Gastrocnemius medialis (tissue), 4 donors: ENCODE measurements at regions not wholly inside any gene's neighbourhood (a gene's known extent, or its start where the extent isn't known, plus 50 kb on each side); places are given as distances from the start of the nearest gene placed in this dataset.
"Not testable (repeated sequence)": the region's sequence is repeated elsewhere in the genome, so short reads cannot be mapped to it uniquely, and the experiment has no call there.

ENCODE experiments used
- ATAC-seq, 2 donors: fragments of 150-250 bp; one replicate each; pipeline ENCODE4 v1.9.1; 2016
- DNase-seq, 2 donors: peaks; one replicate each; pipeline ENCODE4 v3.0.0-alpha.2; 2019
- H3K27ac ChIP-seq, 4 donors: fragments of 200-600 bp; sonication (generic); 1 replicate in 1 of 4; 2 replicates in 3 of 4; pipeline ENCODE4 v1.5.1; 2016 to 2018; ENCODE audit warnings: mild to moderate bottlenecking in 2 of 4, moderate library complexity in 1 of 4
- H3K27me3 ChIP-seq, 3 donors: fragments of 200-600 bp; sonication (generic) in 2 of 3; 1 replicate in 1 of 3; 2 replicates in 2 of 3; pipeline versions ENCODE4 v1.5.1 to v1.6.0; 2016 to 2019; ENCODE audit warnings: mild to moderate bottlenecking in 1 of 3, moderate library complexity in 1 of 3
- H3K36me3 ChIP-seq, 2 donors: fragments of 200-600 bp; sonication (generic) in 1 of 2; one replicate each; pipeline ENCODE4 v1.5.1; 2017 to 2018
- H3K4me1 ChIP-seq, 2 donors: fragments of 200-600 bp; sonication (generic) in 1 of 2; one replicate each; pipeline ENCODE4 v1.5.1; 2016 to 2017; ENCODE audit warnings: mild to moderate bottlenecking in 2 of 2
- H3K4me3 ChIP-seq, 4 donors: fragments of 200-600 bp; sonication (generic) in 3 of 4; 1 replicate in 1 of 4; 2 replicates in 3 of 4; pipeline ENCODE4 v1.5.1; 2016 to 2019; ENCODE audit warnings: mild to moderate bottlenecking in 2 of 4
- H3K9me3 ChIP-seq, 3 donors: fragments of 200-600 bp; sonication (generic) in 2 of 3; 1 replicate in 1 of 3; 2 replicates in 2 of 3; pipeline ENCODE4 v1.5.1; 2016 to 2019
- CTCF ChIP-seq, 5 experiments: fragments of 450-650 bp in 3 of 5; fragments of 200-600 bp in 2 of 5; sonication (generic) in 2 of 5; IDR thresholded peaks in 4 of 5; conservative IDR thresholded peaks in 1 of 5; 1 replicate in 4 of 5; 2 replicates in 1 of 5; pipeline ENCODE4 v1.5.1; 2016 to 2019; ENCODE audit warnings: antibody characterized with exemption in 5 of 5, mild to moderate bottlenecking in 3 of 5, moderate library complexity in 3 of 5
- POLR2A ChIP-seq, 2 donors: fragments of 450-650 bp; IDR thresholded peaks; one replicate each; pipeline ENCODE4 v1.6.1; 2017; ENCODE audit warnings: antibody characterized with exemption in 2 of 2, mild to moderate bottlenecking in 2 of 2, moderate library complexity in 2 of 2
- in situ Hi-C, 4 donors: fragments of 200-750 bp; cut with MboI; loops; one replicate each; pipeline versions ENCODE4 v1.15.0 to v1.8.0; 2017; ENCODE audit warnings: low sequenced_read_pairs in 4 of 4
- intact Hi-C: fragments of 100-400 bp; cut with DNase I; formaldehyde crosslinking; loops from one replicate; pipeline ENCODE4 v1.15.1; 2023; ENCODE audit warnings: low total_unique reads

GRCh38 chr20:47847884-47848485, 62.7 kb upstream of the SULF2 start:
- H3K9me3 ChIP-seq, result no peaks in the 10 kb centered on the region
- in situ Hi-C loops, result loop anchor here in 1 of 4 donors (10.0 kb wide), 1 partner anchor 47 kb away; no protein-coding TSS in a partner anchor
- no peak overlapping the region for H3K27ac ChIP-seq
- no peaks in the 10 kb centered on the region for H3K4me1 ChIP-seq
- no peaks in the 10 kb centered on the region for H3K36me3 ChIP-seq
- H3K27me3 ChIP-seq, result peaks cover 0 to 9% (median 0%) of the 10 kb centered on the region in 3 donors
- H3K4me3 ChIP-seq, result no peak overlapping the region
- no peak for TF ChIP-seq CTCF (IDR thresholded peaks at IDR 0.05 in 4 of 5, conservative IDR thresholded peaks at IDR 0.05 in 1 of 5)
- TF ChIP-seq POLR2A (IDR thresholded peaks at IDR 0.05), result no peak
- intact Hi-C loops, result no loop called here
- ATAC-seq, result no peak
- no peak for DNase-seq

GRCh38 chr20:47847220-47847619, 61.9 kb upstream of the SULF2 start:
- H3K9me3 ChIP-seq, DNase-seq, H3K27ac ChIP-seq, H3K4me3 ChIP-seq, H3K4me1 ChIP-seq, intact Hi-C loops, ATAC-seq, H3K27me3 ChIP-seq, H3K36me3 ChIP-seq: not testable (repeated sequence)
- in situ Hi-C loops, result loop anchor here in 1 of 4 donors (10.0 kb wide), 1 partner anchor 48 kb away; no protein-coding TSS in a partner anchor

- H3K4me3 ChIP-seq, intact Hi-C loops, H3K36me3 ChIP-seq, H3K4me1 ChIP-seq, H3K27me3 ChIP-seq, H3K9me3 ChIP-seq, H3K27ac ChIP-seq, ATAC-seq, DNase-seq: not testable (repeated sequence)
- in situ Hi-C loops, result loop anchor here in 1 of 4 donors (10.0 kb wide), 1 partner anchor 48 kb away; no protein-coding TSS in a partner anchor
These were observed 61.4 kb upstream of the SULF2 start for GRCh38 chr20:47846651-47847050.

- H3K27ac ChIP-seq, H3K9me3 ChIP-seq, ATAC-seq, H3K27me3 ChIP-seq, H3K36me3 ChIP-seq, H3K4me1 ChIP-seq, DNase-seq, intact Hi-C loops, H3K4me3 ChIP-seq: not testable (repeated sequence)
- in situ Hi-C loops, result loop anchor here in 1 of 4 donors (10.0 kb wide), 1 partner anchor 49 kb away; no protein-coding TSS in a partner anchor
These were observed 60.2 kb upstream of the SULF2 start for GRCh38 chr20:47845382-47845977.

- H3K27me3 ChIP-seq, H3K9me3 ChIP-seq, DNase-seq, H3K36me3 ChIP-seq, H3K4me3 ChIP-seq, H3K27ac ChIP-seq, intact Hi-C loops, H3K4me1 ChIP-seq, ATAC-seq: not testable (repeated sequence)
- in situ Hi-C loops, result loop anchor here in 1 of 4 donors (10.0 kb wide), 1 partner anchor 50 kb away; no protein-coding TSS in a partner anchor
These were observed 59.3 kb upstream of the SULF2 start for GRCh38 chr20:47844568-47844906.

GRCh38 chr20:47843886-47844567, 58.7 kb upstream of the SULF2 start:
- H3K4me1 ChIP-seq, result no peaks in the 10 kb centered on the region
- no peaks in the 10 kb centered on the region for H3K36me3 ChIP-seq
- intact Hi-C loops (no loop called here), in situ Hi-C loops (loop anchor here in 1 of 4 donors (10.0 kb wide), 1 partner anchor 51 kb away; no protein-coding TSS in a partner anchor)
- ATAC-seq (no peak), DNase-seq (no peak)
- H3K9me3 ChIP-seq, result no peaks in the 10 kb centered on the region
- no peaks in the 10 kb centered on the region for H3K27me3 ChIP-seq
- H3K4me3 ChIP-seq, result no peak overlapping the region
- H3K27ac ChIP-seq, result no peak overlapping the region
- no peak for TF ChIP-seq POLR2A (IDR thresholded peaks at IDR 0.05)
- TF ChIP-seq CTCF (IDR thresholded peaks at IDR 0.05 in 4 of 5, conservative IDR thresholded peaks at IDR 0.05 in 1 of 5), result no peak

- H3K9me3 ChIP-seq, H3K4me1 ChIP-seq, DNase-seq, intact Hi-C loops, H3K4me3 ChIP-seq, H3K27me3 ChIP-seq, ATAC-seq, H3K27ac ChIP-seq, H3K36me3 ChIP-seq: not testable (repeated sequence)
- in situ Hi-C loops, result loop anchor here in 1 of 4 donors (10.0 kb wide), 1 partner anchor 52 kb away; no protein-coding TSS in a partner anchor
These were observed 57.7 kb upstream of the SULF2 start for GRCh38 chr20:47842950-47843349.

- in situ Hi-C loops, result loop anchor here in 1 of 4 donors (10.0 kb wide), 1 partner anchor 53 kb away; no protein-coding TSS in a partner anchor
- H3K36me3 ChIP-seq, DNase-seq, H3K27me3 ChIP-seq, intact Hi-C loops, H3K27ac ChIP-seq, H3K4me3 ChIP-seq, ATAC-seq, H3K9me3 ChIP-seq, H3K4me1 ChIP-seq: not testable (repeated sequence)
These were observed 56.7 kb upstream of the SULF2 start for GRCh38 chr20:47842004-47842403.

GRCh38 chr20:47836256-47836817, 51.1 kb upstream of the SULF2 start:
- intact Hi-C loops, H3K36me3 ChIP-seq, H3K27ac ChIP-seq, H3K4me1 ChIP-seq, DNase-seq, ATAC-seq, in situ Hi-C loops, H3K4me3 ChIP-seq, H3K27me3 ChIP-seq, H3K9me3 ChIP-seq: not testable (repeated sequence)
